Skeletal muscle tissue (tissue), 3 donors: ENCODE measurements at regions not wholly inside any gene's neighbourhood (a gene's known extent, or its start where the extent isn't known, plus 50 kb on each side); places are given as distances from the start of the nearest gene placed in this dataset.
"Not testable (repeated sequence)": the region's sequence is repeated elsewhere in the genome, so short reads cannot be mapped to it uniquely, and the experiment has no call there.

ENCODE experiments used
- H3K27ac ChIP-seq: one replicate; pipeline ENCODE4 v1.7.0; 2013; ENCODE audit warnings: mild to moderate bottlenecking, low read depth, low read length, inconsistent platforms
- H3K27me3 ChIP-seq, 3 donors: one replicate each; pipeline ENCODE4 v1.7.0; 2013; ENCODE audit warnings: low read length in 3 of 3; ENCODE audit not compliant: control insufficient read depth in 3 of 3, insufficient read depth in 3 of 3
- H3K36me3 ChIP-seq, 3 donors: one replicate each; pipeline ENCODE4 v1.7.0; 2013; ENCODE audit warnings: low read length in 3 of 3; ENCODE audit not compliant: control insufficient read depth in 3 of 3, insufficient read depth in 3 of 3
- H3K4me1 ChIP-seq, 3 donors: one replicate each; pipeline ENCODE4 v1.7.0; 2013; ENCODE audit warnings: low read length in 3 of 3, mild to moderate bottlenecking in 3 of 3; ENCODE audit not compliant: control insufficient read depth in 3 of 3, insufficient read depth in 3 of 3
- H3K4me3 ChIP-seq, 3 donors: one replicate each; pipeline ENCODE4 v1.7.0; 2013; ENCODE audit warnings: low read length in 3 of 3
- H3K9ac ChIP-seq, 3 donors: one replicate each; pipeline ENCODE4 v1.7.0; 2013; ENCODE audit warnings: low read length in 3 of 3, mild to moderate bottlenecking in 3 of 3, moderate library complexity in 2 of 3, low read depth in 1 of 3
- H3K9me3 ChIP-seq, 3 donors: one replicate each; pipeline ENCODE4 v1.7.0; 2013; ENCODE audit warnings: low read length in 3 of 3; ENCODE audit not compliant: control insufficient read depth in 3 of 3
- donor health status: Osteomylitis.

DNA sequence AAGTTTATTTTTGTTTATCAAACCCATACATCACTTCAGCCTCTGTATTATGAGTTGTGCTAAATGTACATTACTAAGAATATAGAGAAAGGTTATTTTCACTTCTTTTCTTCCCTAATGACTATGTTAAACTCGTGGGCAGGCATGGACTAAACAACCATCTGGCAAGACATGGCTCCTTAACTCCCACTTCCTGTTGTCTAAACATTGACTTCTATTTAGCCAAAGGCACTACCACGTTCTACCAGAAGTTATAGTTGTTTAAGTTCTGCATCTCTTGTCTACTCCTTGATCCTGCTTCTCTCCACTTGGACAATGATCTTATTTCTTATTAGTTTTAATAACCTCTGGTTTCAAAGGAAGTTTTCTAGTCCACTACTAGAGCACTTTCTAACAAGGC, 136.1 kb downstream of the MACIR start:
- no peak overlapping the region for H3K9ac ChIP-seq
- H3K4me3 ChIP-seq = peak overlapping the region in 1 of 3 donors; percentile 5
- no peaks in the 10 kb centered on the region for H3K36me3 ChIP-seq
- H3K9me3 ChIP-seq = no peaks in the 10 kb centered on the region
- no peaks in the 10 kb centered on the region for H3K27me3 ChIP-seq
- peak overlapping the region; percentile 25 for H3K27ac ChIP-seq
- peaks cover 3 to 18% (median 5%) of the 10 kb centered on the region in 3 donors for H3K4me1 ChIP-seq

DNA sequence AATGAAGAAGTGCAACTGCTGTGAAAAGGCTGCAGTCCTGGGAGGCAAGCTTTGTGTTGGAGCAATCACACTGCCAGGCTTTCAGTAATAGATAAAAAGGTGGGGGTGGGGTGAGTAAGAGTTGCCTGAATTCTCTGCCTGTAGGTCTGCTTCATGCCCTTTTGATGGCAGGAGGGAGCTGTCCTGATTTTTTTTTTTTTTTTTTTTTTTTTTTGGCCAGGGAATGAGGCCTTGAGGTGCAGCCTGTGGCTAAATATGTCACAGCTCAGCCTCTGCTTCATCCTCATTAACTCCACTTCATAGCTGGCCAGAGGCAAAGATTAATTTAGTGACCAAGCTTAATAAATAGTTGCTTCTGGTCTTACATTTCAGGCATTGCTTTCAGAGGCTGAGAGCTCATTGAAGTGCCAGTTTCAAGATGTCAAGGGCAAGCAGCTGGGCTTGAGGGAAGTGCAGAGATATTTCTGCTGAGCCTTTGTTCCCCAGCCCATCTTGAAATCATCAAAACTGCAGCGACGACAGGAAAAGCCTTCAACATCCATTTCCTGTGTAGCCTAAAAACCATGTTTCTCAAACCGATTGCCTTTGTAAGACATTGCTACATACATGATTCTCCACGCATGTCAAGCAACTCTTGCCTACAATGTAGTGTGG, 134.7 kb downstream of the MACIR start:
- Histone ChIP-seq H3K9me3 (no peaks in the 10 kb centered on the region), H3K27ac (peak overlapping the region; percentile 15), H3K4me1 (peaks cover 3 to 18% (median 5%) of the 10 kb centered on the region in 3 donors), H3K36me3 (no peaks in the 10 kb centered on the region), H3K27me3 (no peaks in the 10 kb centered on the region), H3K4me3 (no peak overlapping the region), H3K9ac (no peak overlapping the region)

DNA sequence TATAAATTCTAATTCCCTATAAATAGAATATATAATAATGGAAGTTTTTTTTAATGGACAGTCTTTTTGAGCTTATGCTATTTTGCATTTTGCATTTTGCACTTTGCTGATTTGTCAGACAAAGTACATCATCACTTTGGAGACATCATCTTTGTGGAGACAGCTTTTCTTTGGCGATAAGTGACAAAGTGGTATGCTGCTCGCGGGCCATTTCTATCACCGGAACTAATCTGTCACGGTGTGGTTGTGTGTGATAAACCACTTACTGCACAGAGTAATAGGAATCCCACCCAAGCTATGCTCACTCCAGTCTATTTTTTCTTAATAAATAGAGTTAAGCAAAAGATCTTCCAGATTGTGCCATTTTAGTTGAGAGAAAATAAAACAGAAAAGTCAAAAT, 133.1 kb downstream of the MACIR start:
- no peak overlapping the region for H3K4me3 ChIP-seq

DNA sequence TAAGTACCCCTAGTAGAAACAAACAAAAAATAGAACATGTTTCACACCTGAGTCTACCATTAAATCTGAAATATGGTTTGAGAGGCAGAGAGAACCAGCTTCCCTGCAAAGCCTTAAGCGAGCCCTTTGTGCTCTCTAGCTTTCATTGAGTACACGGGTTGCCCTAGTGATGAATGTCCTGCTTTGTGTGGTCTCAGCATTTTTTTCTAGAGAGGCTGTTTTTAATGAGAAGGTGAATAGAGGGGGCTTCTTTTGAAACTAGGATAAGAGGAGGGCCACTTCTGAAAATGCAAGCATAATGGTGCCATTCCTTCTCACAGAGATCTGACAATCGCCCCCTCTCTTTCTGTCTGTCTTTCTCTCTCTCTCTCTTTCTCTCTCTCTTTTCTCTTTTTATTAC, 131.3 kb downstream of the MACIR start:
- no peak overlapping the region for H3K4me3 ChIP-seq
- no peaks in the 10 kb centered on the region for H3K9me3 ChIP-seq
- H3K27me3 ChIP-seq = no peaks in the 10 kb centered on the region
- H3K9ac ChIP-seq = no peak overlapping the region
- no peak overlapping the region for H3K27ac ChIP-seq
- no peaks in the 10 kb centered on the region for H3K36me3 ChIP-seq
- H3K4me1 ChIP-seq = peaks cover 3 to 16% (median 5%) of the 10 kb centered on the region in 3 donors

More for the DNA sequence above, 133.1 kb downstream of the MACIR start:
- Histone ChIP-seq H3K27ac (no peak overlapping the region), H3K27me3 (no peaks in the 10 kb centered on the region), H3K9me3 (no peaks in the 10 kb centered on the region), H3K4me1 (peaks cover 3 to 18% (median 5%) of the 10 kb centered on the region in 3 donors), H3K9ac (no peak overlapping the region), H3K36me3 (no peaks in the 10 kb centered on the region)

DNA sequence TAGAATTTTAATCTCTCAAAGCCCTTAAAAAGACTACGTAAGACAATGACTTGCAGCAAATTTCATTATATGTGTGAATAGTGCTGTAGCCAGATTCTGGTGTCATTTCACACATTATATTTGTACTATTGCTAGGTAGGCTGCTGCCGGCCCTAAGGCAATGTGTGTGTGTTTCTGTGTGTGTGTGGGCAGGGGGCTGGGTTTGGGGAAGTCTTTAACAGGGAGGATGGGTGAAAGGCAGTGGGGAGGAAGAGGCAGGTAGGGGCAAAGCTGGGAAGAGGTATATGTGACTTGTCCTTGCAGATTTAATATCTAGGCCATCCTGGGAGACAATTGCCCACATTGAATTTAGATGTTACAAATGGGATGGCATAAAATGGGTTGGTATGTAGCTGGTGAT, 130.8 kb downstream of the MACIR start:
- Histone ChIP-seq H3K27me3 (no peaks in the 10 kb centered on the region), H3K9ac (no peak overlapping the region)

DNA sequence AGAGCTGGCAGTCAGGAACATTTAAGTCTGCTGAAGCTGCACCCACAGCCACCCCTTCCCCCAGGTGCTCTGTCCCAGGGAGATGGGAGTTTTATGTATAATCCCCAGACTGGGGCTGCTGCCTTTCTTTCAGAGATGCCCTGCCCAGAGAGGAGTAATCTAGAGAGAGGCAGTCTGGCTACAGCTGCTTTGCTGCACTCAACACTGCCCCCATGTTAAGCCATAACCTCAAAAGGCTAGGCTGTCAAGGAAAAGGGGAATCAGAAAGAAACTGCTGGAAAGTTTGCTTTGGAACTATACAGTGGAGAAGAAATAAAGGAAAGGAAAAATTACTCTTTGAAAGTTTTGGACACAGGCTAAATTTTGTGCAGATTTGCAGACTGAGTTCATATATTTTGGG, 127.2 kb downstream of the MACIR start:
- Histone ChIP-seq H3K36me3 (no peaks in the 10 kb centered on the region), H3K27ac (no peak overlapping the region), H3K4me1 (no peaks in the 10 kb centered on the region), H3K4me3 (no peak overlapping the region), H3K27me3 (no peaks in the 10 kb centered on the region), H3K9ac (no peak overlapping the region), H3K9me3 (no peaks in the 10 kb centered on the region)

More for the DNA sequence above, 130.8 kb downstream of the MACIR start:
- H3K36me3 ChIP-seq = no peaks in the 10 kb centered on the region
- H3K27ac ChIP-seq = no peak overlapping the region
- H3K4me3 ChIP-seq = no peak overlapping the region
- H3K4me1 ChIP-seq = peaks cover 3 to 11% (median 5%) of the 10 kb centered on the region in 3 donors
- no peaks in the 10 kb centered on the region for H3K9me3 ChIP-seq

DNA sequence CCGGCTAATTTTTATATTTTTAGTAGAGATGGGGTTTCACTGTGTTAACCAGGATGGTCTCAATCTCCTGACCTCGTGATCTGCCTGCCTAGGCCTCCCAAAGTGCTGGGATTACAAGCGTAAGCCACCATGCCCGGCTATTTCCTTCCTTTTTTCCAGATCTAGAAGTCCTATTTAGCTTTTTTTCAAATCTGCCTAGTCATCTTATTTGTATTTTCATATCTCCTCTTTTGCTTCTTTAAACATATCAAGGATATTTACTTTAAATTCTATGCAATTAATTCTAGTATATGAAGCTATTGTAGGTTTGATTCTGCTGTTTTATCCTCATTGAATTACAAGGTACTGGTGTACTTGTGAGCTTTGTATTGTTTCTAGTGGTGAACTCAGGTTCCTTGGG, 119.1 kb downstream of the MACIR start:
- not testable (repeated sequence) for H3K9me3 ChIP-seq, H3K9ac ChIP-seq, H3K4me1 ChIP-seq, H3K4me3 ChIP-seq, H3K36me3 ChIP-seq, H3K27me3 ChIP-seq, H3K27ac ChIP-seq

DNA sequence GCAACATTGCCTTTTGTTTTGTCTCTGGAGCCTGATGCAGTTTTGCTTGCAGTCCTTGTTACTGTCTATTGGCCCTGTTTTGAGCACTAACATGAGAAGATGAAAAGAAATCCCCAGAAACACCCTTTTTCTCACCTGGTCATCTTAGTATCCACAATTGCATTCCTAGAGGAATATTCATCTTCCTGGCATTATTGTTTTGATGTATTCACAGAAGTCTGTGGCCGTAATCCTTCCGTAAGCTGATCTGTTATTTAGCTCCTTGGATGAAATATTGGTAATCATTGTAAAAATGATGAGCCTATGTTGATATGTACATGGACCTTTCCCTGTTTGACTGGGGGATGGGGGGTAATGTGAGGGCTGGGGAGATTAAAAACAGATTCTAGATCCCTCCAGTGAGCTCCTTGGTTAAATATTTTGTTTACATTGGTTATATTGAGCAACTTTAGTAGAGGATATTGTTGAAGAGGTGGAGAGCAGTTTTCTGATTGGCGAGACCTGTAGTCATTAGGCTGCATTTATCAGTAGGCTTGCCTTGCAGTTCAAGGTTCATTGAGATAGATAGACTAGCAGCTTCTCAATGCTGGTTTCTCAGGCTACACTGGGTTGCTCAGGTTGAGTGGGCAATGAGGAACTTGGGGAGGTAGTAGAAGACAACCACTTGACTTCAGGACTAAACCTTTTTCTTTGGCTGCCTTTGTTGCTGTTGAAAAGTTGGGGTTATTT, 117.5 kb downstream of the MACIR start:
- Histone ChIP-seq H3K4me3 (no peak overlapping the region), H3K4me1 (peaks cover 0 to 4% (median 3%) of the 10 kb centered on the region in 3 donors), H3K9me3 (no peaks in the 10 kb centered on the region), H3K27me3 (peaks cover 0 to 3% (median 0%) of the 10 kb centered on the region in 3 donors), H3K9ac (no peak overlapping the region), H3K27ac (no peak overlapping the region), H3K36me3 (no peaks in the 10 kb centered on the region)

DNA sequence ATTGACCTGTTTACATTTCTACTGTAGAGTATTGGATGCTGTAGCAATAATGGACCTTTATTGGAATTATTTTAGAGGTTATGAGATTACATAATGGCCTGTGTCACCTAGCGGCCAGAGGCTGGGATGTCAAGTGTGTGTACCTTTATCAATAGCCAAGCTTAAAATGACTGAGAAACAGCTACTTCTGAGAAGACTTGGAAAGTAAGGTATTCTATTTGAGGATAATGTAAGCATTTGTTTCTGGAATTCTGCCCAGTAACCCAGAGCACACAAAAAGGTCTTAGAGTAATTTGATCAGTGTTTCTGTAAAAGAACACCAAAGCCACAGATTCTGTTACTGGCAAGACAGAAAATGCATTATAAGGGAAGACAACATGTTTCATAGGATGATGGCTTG, 116.8 kb downstream of the MACIR start:
- peaks cover 0 to 3% (median 0%) of the 10 kb centered on the region in 3 donors for H3K27me3 ChIP-seq
- H3K9ac ChIP-seq = no peak overlapping the region
- no peaks in the 10 kb centered on the region for H3K9me3 ChIP-seq
- H3K27ac ChIP-seq = no peak overlapping the region
- H3K4me3 ChIP-seq = no peak overlapping the region
- H3K36me3 ChIP-seq = no peaks in the 10 kb centered on the region
- H3K4me1 ChIP-seq = peaks cover 0 to 4% (median 3%) of the 10 kb centered on the region in 3 donors

DNA sequence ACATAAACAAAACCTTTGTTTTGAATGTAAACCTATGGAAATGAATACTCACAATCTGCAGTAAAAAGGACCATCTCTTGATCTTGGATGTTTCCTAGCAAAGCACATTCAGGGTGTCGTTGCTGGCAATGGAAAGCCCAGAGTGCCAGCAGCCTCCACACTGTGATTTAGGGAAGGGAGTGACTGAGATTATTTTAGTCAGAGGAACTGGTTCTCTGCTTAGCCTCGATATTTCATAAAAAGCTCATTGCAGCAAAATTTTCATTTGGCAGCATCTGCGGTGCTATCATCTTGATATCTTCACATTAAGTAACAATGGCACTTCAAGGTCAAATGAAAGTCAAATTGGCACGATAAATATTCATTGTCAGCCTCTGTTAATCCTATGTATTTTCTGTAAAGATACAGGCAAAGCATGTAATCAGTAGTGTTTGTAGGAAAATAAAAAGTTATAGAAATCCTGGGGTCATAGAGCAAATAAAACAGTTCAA, 116.0 kb downstream of the MACIR start:
- H3K27ac ChIP-seq = no peak overlapping the region
- no peaks in the 10 kb centered on the region for H3K9me3 ChIP-seq
- peaks cover 0 to 3% (median 0%) of the 10 kb centered on the region in 3 donors for H3K27me3 ChIP-seq
- H3K36me3 ChIP-seq = no peaks in the 10 kb centered on the region
- peaks cover 0 to 4% (median 3%) of the 10 kb centered on the region in 3 donors for H3K4me1 ChIP-seq
- H3K9ac ChIP-seq = no peak overlapping the region
- H3K4me3 ChIP-seq = no peak overlapping the region
